GM18907 (cell line): ENCODE measurements at regions not wholly inside any gene's neighbourhood (a gene's known extent, or its start where the extent isn't known, plus 50 kb on each side); places are given as distances from the start of the nearest gene placed in this dataset.
A peak's percentile ranks its signal among the peaks of the same experiment; 100 is the strongest.

Experiments used
- ATAC-seq: cut with Tn5 transposase; IDR thresholded peaks from one replicate; pipeline ENCODE4 v1.9.1; 2021; ENCODE audit warnings: mild to moderate bottlenecking, moderate library complexity; ENCODE audit not compliant: unreplicated experiment

GRCh38 chr3:27861046-27862036 lies 139.2 kb upstream of the EOMES start:
- ATAC-seq: no peak

GRCh38 chr3:27865731-27866130 lies 143.6 kb upstream of the EOMES start:
- ATAC-seq: no peak

- no peak for ATAC-seq
Measured at GRCh38 chr3:27869152-27869551, 147.0 kb upstream of the EOMES start.

- no peak for ATAC-seq
Measured at GRCh38 chr3:27877061-27878013, 155.2 kb upstream of the EOMES start.

- ATAC-seq: no peak
Measured at GRCh38 chr3:27878014-27878383, 155.9 kb upstream of the EOMES start.

- peak; percentile 63 for ATAC-seq
Measured at GRCh38 chr3:27880969-27881892, 159.1 kb upstream of the EOMES start.

GRCh38 chr3:27883266-27883665 lies 161.1 kb upstream of the EOMES start:
- ATAC-seq: no peak

GRCh38 chr3:27885641-27886040 lies 163.5 kb upstream of the EOMES start:
- ATAC-seq: no peak

GRCh38 chr3:27888562-27888961 lies 166.4 kb upstream of the EOMES start:
- ATAC-seq: no peak

GRCh38 chr3:27889745-27890144 lies 167.6 kb upstream of the EOMES start:
- no peak for ATAC-seq

- ATAC-seq: no peak
Measured at GRCh38 chr3:27900316-27900715, 178.2 kb upstream of the EOMES start.

- no peak for ATAC-seq
Measured at GRCh38 chr3:27903446-27903845, 181.3 kb upstream of the EOMES start.

- no peak for ATAC-seq
Measured at GRCh38 chr3:27905625-27906024, 183.5 kb upstream of the EOMES start.

- ATAC-seq: no peak
Measured at GRCh38 chr3:27907148-27907547, 185.0 kb upstream of the EOMES start.

GRCh38 chr3:27907929-27908328 lies 185.8 kb upstream of the EOMES start:
- ATAC-seq: no peak

- no peak for ATAC-seq
Measured at GRCh38 chr3:27910456-27910855, 188.3 kb upstream of the EOMES start.

- ATAC-seq: no peak
Measured at GRCh38 chr3:27914199-27914598, 192.1 kb upstream of the EOMES start.

GRCh38 chr3:27923349-27924068 lies 201.4 kb upstream of the EOMES start:
- no peak for ATAC-seq

- ATAC-seq: no peak
Measured at GRCh38 chr3:27927882-27928281, 205.8 kb upstream of the EOMES start.

- no peak for ATAC-seq
Measured at GRCh38 chr3:27930052-27930602, 208.0 kb upstream of the EOMES start.
